ENCODE measurements at regions not wholly inside any gene's neighbourhood (a gene's known extent, or its start where the extent isn't known, plus 50 kb on each side); places are given as distances from the start of the nearest gene placed in this dataset.

DNA sequence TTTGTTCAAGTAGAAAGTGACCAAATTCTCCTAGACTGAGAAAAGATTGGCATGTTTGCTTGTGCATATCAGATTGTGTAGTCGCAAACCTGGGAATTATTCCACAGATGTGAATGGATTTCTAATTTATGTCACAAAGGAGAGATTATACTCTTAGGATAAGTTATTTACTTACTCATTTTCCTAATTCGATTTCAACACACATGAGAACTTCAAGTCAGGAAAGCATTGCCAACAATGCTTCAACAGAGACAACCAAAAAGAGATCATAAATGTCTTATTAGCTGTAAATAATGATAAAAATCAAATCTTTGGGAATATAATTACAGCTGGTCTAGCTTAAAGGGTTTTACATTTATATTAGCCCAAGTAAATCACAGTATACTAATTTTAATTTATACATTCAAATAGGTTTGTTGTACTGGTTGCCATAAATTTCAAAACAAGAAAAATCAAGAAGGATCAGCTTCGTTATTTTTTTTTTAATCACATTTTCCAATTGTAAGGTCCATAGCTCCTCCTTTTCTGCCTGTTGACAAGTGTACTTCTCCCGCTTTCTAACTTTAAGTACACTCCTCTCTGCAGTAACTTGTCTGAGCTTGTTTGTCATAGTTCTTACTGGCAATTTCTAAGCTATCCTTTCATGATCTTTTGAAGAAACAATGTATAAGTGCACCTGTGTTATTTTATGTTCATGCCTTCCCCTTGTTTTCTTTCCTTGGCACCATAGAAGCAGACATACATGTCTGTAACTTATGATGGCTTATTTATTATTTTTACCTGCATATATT is 246.6 kb downstream of the DEPDC1B start:
- TF ChIP-seq, protein P1, sequence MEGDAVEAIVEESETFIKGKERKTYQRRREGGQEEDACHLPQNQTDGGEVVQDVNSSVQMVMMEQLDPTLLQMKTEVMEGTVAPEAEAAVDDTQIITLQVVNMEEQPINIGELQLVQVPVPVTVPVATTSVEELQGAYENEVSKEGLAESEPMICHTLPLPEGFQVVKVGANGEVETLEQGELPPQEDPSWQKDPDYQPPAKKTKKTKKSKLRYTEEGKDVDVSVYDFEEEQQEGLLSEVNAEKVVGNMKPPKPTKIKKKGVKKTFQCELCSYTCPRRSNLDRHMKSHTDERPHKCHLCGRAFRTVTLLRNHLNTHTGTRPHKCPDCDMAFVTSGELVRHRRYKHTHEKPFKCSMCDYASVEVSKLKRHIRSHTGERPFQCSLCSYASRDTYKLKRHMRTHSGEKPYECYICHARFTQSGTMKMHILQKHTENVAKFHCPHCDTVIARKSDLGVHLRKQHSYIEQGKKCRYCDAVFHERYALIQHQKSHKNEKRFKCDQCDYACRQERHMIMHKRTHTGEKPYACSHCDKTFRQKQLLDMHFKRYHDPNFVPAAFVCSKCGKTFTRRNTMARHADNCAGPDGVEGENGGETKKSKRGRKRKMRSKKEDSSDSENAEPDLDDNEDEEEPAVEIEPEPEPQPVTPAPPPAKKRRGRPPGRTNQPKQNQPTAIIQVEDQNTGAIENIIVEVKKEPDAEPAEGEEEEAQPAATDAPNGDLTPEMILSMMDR (IDR thresholded peaks at IDR 0.05) = no peak
- TF ChIP-seq EP300 (IDR thresholded peaks at IDR 0.05) = no peak
- TF ChIP-seq POLR2A (IDR thresholded peaks at IDR 0.05) = no peak
- TF ChIP-seq POLR2AphosphoS5 (IDR thresholded peaks at IDR 0.05) = no peak
